ENCODE measurements at regions not wholly inside any gene's neighbourhood (a gene's known extent, or its start where the extent isn't known, plus 50 kb on each side); places are given as distances from the start of the nearest gene placed in this dataset.

DNA sequence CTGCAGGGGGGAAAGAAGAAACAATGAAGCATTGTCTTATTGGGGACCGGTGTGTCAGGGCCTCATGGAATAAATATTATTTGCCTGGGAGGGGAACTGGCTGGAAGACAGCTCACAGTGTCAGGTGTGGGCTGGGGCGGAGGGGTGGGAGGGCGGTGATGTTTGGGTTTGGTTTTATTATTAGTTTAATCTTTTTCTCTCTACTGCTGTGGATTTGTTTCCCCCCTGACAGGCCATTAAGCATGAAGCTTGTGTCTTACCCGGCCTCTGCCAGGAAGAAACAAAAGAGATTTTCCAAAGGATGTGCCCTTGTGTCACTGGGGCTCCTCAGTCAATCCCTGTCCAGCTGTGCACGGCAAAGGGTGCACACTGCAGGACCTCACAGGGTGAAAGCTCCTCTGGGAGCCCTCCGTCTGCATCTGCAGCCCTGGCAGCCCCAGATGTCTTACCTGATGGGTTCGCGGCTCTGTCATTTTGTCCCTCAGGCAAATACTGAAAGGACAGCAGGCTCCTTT lies 203.1 kb upstream of the TMEM45B start:
- H3K4me1 ChIP-seq (ENCODE audit: control insufficient read depth in 1 of 2, insufficient read depth in 2 of 2, low read length in 2 of 2), result no peaks in the 10 kb centered on the region
- ATAC-seq (ENCODE audit: low FRiP score), result no peak
- WGBS, 2 donors, result 45 to 49% methylated on average over 8 of the region's 8 CpGs
- intact Hi-C loops (cut with DNase I), result no loop called here
- no peak overlapping the region for H3K4me3 ChIP-seq (ENCODE audit: low read length in 2 of 2)
- no peak overlapping the region for H3K27ac ChIP-seq (ENCODE audit: low read depth in 1 of 2, low read length in 2 of 2)
- DNase-seq, result no peak
- no peaks in the 10 kb centered on the region for H3K36me3 ChIP-seq (ENCODE audit: control insufficient read depth in 1 of 2, insufficient read depth in 2 of 2, low read length in 1 of 2)
- no peaks in the 10 kb centered on the region for H3K27me3 ChIP-seq (ENCODE audit: control insufficient read depth in 1 of 2, insufficient read depth in 2 of 2, low read length in 1 of 2)
- H3K9me3 ChIP-seq (ENCODE audit: control insufficient read depth, low read length), result no peaks in the 10 kb centered on the region

DNA sequence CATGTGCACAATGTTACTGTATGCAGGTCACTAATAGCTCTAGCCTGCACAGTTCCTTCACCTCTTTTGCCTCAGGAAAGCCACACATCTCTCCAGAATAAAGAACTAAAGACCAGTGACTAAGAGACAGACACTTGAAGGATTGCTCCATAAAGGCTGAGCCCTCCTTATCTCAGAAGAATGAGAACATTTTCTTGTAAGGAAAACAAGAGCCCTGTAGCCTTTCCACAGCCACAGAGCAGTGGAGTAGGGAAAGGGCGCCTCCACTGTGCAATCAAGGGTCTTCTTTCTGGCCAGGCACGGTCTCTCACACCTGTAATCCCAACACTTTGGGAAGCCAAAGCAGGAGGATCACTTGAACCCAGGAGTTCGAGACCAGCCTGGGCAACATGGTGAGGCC lies 202.6 kb upstream of the TMEM45B start:
- no peaks in the 10 kb centered on the region for H3K4me1 ChIP-seq (ENCODE audit: control insufficient read depth in 1 of 2, insufficient read depth in 2 of 2, low read length in 2 of 2)
- ATAC-seq (ENCODE audit: low FRiP score) (no peak), DNase-seq (no peak)
- H3K4me3 ChIP-seq (ENCODE audit: low read length in 2 of 2), result no peak overlapping the region
- no peaks in the 10 kb centered on the region for H3K36me3 ChIP-seq (ENCODE audit: control insufficient read depth in 1 of 2, insufficient read depth in 2 of 2, low read length in 1 of 2)
- intact Hi-C loops (cut with DNase I), result no loop called here
- H3K9me3 ChIP-seq (ENCODE audit: control insufficient read depth, low read length), result no peaks in the 10 kb centered on the region
- no peaks in the 10 kb centered on the region for H3K27me3 ChIP-seq (ENCODE audit: control insufficient read depth in 1 of 2, insufficient read depth in 2 of 2, low read length in 1 of 2)
- WGBS, 2 donors, result 71 to 78% methylated on average over 3 of the region's 3 CpGs
- no peak overlapping the region for H3K27ac ChIP-seq (ENCODE audit: low read depth in 1 of 2, low read length in 2 of 2)

DNA sequence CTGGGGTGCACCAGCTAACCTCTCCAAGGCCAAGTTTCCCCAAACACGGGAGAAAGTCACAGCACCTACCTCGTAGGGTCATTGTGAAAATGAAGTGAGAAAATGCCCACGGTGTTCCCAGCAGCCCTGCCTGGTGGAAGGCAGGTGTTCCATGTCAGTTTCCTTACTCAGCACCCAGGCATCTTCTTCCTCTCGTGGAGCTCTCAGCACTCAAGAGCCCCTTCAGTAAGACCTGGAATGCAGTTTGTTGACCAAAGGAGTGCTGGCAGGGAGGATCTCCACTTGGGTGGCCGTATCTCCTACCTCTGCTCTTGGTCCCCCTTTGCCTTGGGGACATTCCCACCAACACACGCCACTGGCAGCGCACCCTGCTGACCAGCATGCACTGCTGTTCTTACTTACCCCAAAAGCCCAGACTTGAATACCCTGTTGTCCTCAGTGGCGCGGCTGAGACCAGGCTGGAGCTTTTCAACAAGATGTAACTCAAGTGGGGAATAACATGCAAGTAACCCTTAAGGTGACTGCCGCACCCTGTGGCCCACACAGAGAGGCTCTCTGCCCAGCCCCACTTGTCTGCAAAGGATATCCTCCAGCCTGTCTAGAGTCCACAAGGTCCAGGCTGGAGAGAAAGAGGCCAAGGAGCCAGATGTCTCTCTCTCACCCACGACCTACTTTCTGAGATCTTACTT lies 201.2 kb upstream of the TMEM45B start:
- ATAC-seq (ENCODE audit: low FRiP score) (no peak), DNase-seq (no peak)
- Histone ChIP-seq H3K27me3 (ENCODE audit: control insufficient read depth in 1 of 2, insufficient read depth in 2 of 2, low read length in 1 of 2) (no peaks in the 10 kb centered on the region), H3K4me1 (ENCODE audit: control insufficient read depth in 1 of 2, insufficient read depth in 2 of 2, low read length in 2 of 2) (no peaks in the 10 kb centered on the region), H3K27ac (ENCODE audit: low read depth in 1 of 2, low read length in 2 of 2) (no peak overlapping the region), H3K9me3 (ENCODE audit: control insufficient read depth, low read length) (no peaks in the 10 kb centered on the region), H3K4me3 (ENCODE audit: low read length in 2 of 2) (no peak overlapping the region), H3K36me3 (ENCODE audit: control insufficient read depth in 1 of 2, insufficient read depth in 2 of 2, low read length in 1 of 2) (no peaks in the 10 kb centered on the region)
- WGBS, 2 donors, result 78 to 80% methylated on average over 11 of the region's 11 CpGs
- intact Hi-C loops (cut with DNase I), result no loop called here

DNA sequence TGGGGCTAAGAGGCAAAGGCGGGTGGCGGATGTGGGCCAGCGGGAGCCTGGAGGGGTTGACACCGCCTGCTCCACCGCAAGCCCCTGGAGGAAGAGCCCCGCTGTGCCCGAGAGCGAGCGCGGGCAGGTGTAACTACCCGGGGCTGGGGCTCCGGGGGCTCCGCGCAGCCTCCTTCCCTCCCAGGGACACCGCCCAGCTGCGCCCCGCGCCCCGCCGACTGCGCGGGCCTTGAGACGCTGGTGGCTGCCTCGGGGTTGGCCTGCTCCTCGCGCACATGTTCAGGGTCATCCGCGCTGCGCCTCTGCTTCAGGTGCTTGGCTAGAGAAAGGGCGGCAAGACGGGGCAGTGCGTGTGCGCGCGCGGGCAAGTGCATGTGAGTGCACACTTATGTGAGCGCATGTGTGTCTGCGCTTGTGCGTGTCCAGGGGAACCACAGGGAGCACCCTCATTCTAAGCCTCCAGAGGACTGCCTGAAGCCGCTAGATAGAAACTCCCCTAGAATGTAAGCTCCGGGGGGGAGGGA lies 197.5 kb upstream of the TMEM45B start:
- WGBS, 2 donors, result 29 to 38% methylated on average over 28 to 41 of the region's 41 CpGs
- H3K27ac ChIP-seq (ENCODE audit: low read depth in 1 of 2, low read length in 2 of 2), result no peak overlapping the region
- no peaks in the 10 kb centered on the region for H3K4me1 ChIP-seq (ENCODE audit: control insufficient read depth in 1 of 2, insufficient read depth in 2 of 2, low read length in 2 of 2)
- H3K36me3 ChIP-seq (ENCODE audit: control insufficient read depth in 1 of 2, insufficient read depth in 2 of 2, low read length in 1 of 2), result no peaks in the 10 kb centered on the region
- H3K9me3 ChIP-seq (ENCODE audit: control insufficient read depth, low read length), result no peaks in the 10 kb centered on the region
- H3K27me3 ChIP-seq (ENCODE audit: control insufficient read depth in 1 of 2, insufficient read depth in 2 of 2, low read length in 1 of 2), result no peaks in the 10 kb centered on the region
- intact Hi-C loops (cut with DNase I), result no loop called here
- no peak overlapping the region for H3K4me3 ChIP-seq (ENCODE audit: low read length in 2 of 2)
- ATAC-seq (ENCODE audit: low FRiP score) (no peak), DNase-seq (no peak)

DNA sequence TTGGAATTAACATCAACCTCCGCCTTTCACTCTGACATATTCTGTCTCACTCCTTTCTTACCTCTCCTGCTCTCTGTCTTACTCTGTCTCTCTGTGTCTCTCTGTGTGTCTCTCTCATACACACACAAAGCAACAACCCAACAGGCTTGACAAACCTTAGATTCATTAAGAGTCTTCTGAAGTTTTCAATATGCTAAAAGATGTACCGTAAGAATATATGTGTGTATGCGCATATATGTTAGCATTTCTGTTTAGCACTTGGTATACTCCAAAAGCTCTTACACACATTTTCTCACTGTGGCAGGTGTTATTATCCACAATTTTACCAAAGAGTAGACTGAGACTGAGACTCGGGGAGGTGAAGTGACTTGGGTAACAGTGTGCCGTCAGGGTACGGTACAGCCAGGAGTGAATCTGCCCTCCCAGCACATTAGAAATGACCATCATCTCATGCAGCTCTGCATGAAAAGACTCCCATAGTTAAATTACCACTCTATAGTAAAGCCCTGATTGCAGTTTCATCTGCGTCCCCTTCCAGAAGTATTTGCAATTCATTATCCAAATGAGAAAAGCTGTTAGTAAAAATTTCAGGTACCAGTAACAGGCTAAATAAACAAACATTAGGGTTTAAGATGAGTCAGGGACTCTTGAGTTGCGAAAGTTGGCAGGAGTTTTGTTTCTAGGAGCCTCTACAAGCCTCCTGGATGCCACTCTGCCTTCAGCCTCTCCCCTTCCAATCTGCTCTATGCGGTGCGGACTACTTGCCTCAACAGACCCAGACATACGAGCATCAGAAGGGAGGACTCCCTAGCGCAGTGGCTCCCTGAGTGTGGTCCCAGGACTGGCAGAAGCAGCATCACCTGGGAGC lies 195.2 kb upstream of the TMEM45B start:
- no peak overlapping the region for H3K4me3 ChIP-seq (ENCODE audit: low read length in 2 of 2)
- intact Hi-C loops (cut with DNase I), result no loop called here
- no peaks in the 10 kb centered on the region for H3K9me3 ChIP-seq (ENCODE audit: control insufficient read depth, low read length)
- H3K36me3 ChIP-seq (ENCODE audit: control insufficient read depth in 1 of 2, insufficient read depth in 2 of 2, low read length in 1 of 2), result no peaks in the 10 kb centered on the region
- no peaks in the 10 kb centered on the region for H3K4me1 ChIP-seq (ENCODE audit: control insufficient read depth in 1 of 2, insufficient read depth in 2 of 2, low read length in 2 of 2)
- H3K27ac ChIP-seq (ENCODE audit: low read depth in 1 of 2, low read length in 2 of 2), result no peak overlapping the region
- no peaks in the 10 kb centered on the region for H3K27me3 ChIP-seq (ENCODE audit: control insufficient read depth in 1 of 2, insufficient read depth in 2 of 2, low read length in 1 of 2)
- DNase-seq (no peak), ATAC-seq (ENCODE audit: low FRiP score) (no peak)
- 76 to 79% methylated on average over 12 of the region's 12 CpGs for WGBS, 2 donors

DNA sequence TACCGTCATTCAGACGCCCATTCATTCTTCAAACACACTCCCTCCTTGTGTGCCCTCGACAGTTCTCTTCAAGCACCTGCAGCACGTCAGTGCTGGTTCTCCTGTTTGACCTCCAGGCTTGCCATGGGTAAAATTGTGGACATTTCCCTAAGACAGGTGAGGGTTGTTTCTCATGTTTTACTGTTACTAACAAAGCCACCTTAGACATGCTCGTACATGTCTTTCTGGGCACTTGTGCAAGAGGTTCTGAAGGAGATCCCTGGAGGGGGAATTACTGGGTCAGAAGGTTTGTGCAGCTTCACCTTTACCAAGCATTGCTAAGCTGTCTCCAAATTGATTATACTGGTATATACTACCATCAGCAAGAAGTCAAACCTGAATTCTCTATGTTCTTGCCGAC lies 189.7 kb upstream of the TMEM45B start:
- no peaks in the 10 kb centered on the region for H3K36me3 ChIP-seq (ENCODE audit: control insufficient read depth in 1 of 2, insufficient read depth in 2 of 2, low read length in 1 of 2)
- no peaks in the 10 kb centered on the region for H3K9me3 ChIP-seq (ENCODE audit: control insufficient read depth, low read length)
- ATAC-seq (ENCODE audit: low FRiP score), result no peak
- no peak overlapping the region for H3K27ac ChIP-seq (ENCODE audit: low read depth in 1 of 2, low read length in 2 of 2)
- H3K27me3 ChIP-seq (ENCODE audit: control insufficient read depth in 1 of 2, insufficient read depth in 2 of 2, low read length in 1 of 2), result no peaks in the 10 kb centered on the region
- intact Hi-C loops (cut with DNase I), result no loop called here
- H3K4me3 ChIP-seq (ENCODE audit: low read length in 2 of 2), result no peak overlapping the region
- no peaks in the 10 kb centered on the region for H3K4me1 ChIP-seq (ENCODE audit: control insufficient read depth in 1 of 2, insufficient read depth in 2 of 2, low read length in 2 of 2)
- WGBS, 2 donors, result 78 to 79% methylated on average over 6 of the region's 6 CpGs
- DNase-seq, result no peak

DNA sequence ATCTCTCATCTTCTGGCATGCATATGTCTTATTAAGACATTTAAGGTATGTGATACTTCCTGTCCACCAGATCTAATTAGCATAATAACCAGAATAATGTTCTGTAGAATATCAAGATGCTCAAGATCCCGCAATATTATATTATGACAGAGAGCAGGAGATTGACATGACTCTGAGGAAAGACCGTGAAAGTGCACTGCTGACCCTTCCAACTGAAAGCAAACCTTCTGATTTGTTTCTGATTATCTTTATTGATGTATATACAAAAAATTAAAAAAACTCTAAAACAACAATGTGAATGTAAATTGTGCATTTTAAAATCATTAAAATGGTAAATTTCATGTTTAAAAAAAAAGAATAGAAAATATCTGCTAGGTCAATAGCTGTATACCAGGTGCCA lies 184.4 kb upstream of the TMEM45B start:
- H3K4me1 ChIP-seq (ENCODE audit: control insufficient read depth in 1 of 2, insufficient read depth in 2 of 2, low read length in 2 of 2), result no peaks in the 10 kb centered on the region
- H3K27ac ChIP-seq (ENCODE audit: low read depth in 1 of 2, low read length in 2 of 2), result no peak overlapping the region
- no peaks in the 10 kb centered on the region for H3K9me3 ChIP-seq (ENCODE audit: control insufficient read depth, low read length)
- 83 to 85% methylated on average over 2 of the region's 2 CpGs for WGBS, 2 donors
- H3K36me3 ChIP-seq (ENCODE audit: control insufficient read depth in 1 of 2, insufficient read depth in 2 of 2, low read length in 1 of 2), result no peaks in the 10 kb centered on the region
- no peaks in the 10 kb centered on the region for H3K27me3 ChIP-seq (ENCODE audit: control insufficient read depth in 1 of 2, insufficient read depth in 2 of 2, low read length in 1 of 2)
- ATAC-seq (ENCODE audit: low FRiP score) (no peak), DNase-seq (no peak)
- intact Hi-C loops (cut with DNase I), result no loop called here
- H3K4me3 ChIP-seq (ENCODE audit: low read length in 2 of 2), result no peak overlapping the region

DNA sequence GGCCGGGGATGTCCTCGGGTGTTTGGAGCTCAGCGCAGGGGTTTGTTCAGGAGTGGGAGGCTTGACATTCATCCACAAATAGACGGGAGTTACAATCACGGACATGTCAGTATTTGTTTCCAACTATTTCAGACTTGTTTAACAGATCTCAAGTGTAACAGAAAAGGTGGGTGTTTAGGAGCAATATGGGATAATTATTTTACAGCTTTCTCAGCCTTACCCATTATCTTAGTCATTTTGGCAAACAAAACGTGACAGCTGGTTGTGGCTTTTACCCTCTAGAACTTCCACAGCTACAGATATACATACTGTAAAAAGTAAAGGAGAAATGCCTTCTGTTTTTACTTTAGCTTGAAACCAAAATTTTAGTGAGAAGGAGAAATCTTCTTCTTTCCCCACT lies 178.7 kb upstream of the TMEM45B start:
- WGBS, 2 donors, result 56 to 69% methylated on average over 6 of the region's 6 CpGs
- H3K36me3 ChIP-seq (ENCODE audit: control insufficient read depth in 1 of 2, insufficient read depth in 2 of 2, low read length in 1 of 2), result no peaks in the 10 kb centered on the region
- no peaks in the 10 kb centered on the region for H3K9me3 ChIP-seq (ENCODE audit: control insufficient read depth, low read length)
- no peak overlapping the region for H3K4me3 ChIP-seq (ENCODE audit: low read length in 2 of 2)
- intact Hi-C loops (cut with DNase I), result no loop called here
- H3K27me3 ChIP-seq (ENCODE audit: control insufficient read depth in 1 of 2, insufficient read depth in 2 of 2, low read length in 1 of 2), result no peaks in the 10 kb centered on the region
- no peaks in the 10 kb centered on the region for H3K4me1 ChIP-seq (ENCODE audit: control insufficient read depth in 1 of 2, insufficient read depth in 2 of 2, low read length in 2 of 2)
- no peak overlapping the region for H3K27ac ChIP-seq (ENCODE audit: low read depth in 1 of 2, low read length in 2 of 2)
- ATAC-seq (ENCODE audit: low FRiP score) (no peak), DNase-seq (no peak)
